ENCODE measurements at regions not wholly inside any gene's neighbourhood (a gene's known extent, or its start where the extent isn't known, plus 50 kb on each side); places are given as distances from the start of the nearest gene placed in this dataset.

GRCh38 chr5:155936520-155937406 is 390.2 kb upstream of the SGCD start:
- no peak for DNase-seq

- DNase-seq = no peak
Measured at GRCh38 chr5:155938051-155938450, 388.9 kb upstream of the SGCD start.

- no peak for DNase-seq
Measured at GRCh38 chr5:155941340-155941739, 385.6 kb upstream of the SGCD start.

- peak; percentile 1 for DNase-seq
Measured at GRCh38 chr5:155943516-155944407, 383.2 kb upstream of the SGCD start.

DNA sequence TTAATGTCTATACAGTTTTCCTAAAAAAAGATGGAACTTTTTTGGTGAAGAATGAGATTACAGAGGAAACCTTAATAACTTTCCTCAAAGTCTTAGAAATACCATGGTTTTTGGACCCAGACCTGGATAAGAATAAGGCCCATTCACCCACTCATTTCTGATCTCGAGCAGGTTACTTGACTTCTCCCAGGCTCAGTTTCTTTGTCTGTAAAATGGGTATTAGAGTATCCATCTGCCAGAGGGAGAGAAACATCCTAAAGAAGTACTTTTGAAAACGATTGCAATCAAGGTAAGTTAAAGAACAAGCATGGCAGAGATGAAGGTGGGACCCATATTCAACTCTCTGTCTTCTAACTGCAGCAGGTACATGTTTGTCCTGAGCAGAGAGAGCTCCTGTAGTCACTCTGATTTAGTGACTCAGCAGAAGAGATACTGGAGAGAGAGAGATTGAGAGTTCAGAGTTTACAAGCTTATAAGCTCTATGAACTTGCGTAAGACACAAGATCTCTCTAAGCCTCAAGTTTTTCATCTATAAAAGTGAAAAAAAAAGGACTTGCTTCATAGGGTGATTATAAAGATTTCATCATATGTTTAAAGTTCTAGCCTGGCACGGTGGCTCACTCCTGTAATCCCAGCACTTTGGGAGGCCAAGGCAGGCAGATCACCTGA is 379.4 kb upstream of the SGCD start:
- no peak for DNase-seq

DNA sequence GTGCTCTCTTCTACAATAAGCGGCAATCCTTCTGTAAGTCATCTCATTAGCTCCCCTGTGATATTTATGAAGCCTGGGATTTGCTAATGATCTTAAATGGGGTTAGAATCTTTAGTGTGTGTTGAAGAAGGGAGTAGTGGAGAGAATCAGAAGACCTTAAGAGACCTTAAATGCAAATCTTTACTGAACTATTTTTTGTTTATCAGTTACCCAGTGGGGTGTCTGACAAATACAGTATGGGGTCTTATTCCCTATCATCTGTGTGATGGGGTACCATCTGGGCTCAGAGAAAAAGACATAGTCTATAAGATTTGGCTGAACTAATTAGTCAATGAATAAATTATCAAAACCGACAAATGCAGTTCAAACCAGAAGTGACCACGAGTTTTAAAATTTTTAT is 378.4 kb upstream of the SGCD start:
- DNase-seq = no peak

GRCh38 chr5:155952486-155953089 is 374.4 kb upstream of the SGCD start:
- DNase-seq = no peak

DNA sequence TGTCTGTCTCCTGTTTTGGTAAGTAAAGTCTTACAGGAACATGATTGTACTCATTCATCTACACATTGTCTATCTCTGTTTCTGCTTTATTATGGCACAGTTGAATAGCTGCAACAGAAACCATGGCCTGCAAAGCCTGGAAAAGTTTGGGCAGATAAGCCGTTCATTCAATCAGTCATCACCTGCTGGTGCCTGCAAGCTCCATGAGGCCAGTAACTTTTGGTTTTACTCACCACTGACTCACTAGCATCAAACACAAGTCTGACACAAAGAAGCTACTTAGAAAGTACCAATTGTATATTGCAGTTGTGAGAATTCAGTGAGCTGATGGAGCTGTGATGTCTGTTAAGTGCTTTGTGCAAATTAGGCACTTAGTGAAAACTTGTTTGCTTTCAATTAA is 373.6 kb upstream of the SGCD start:
- no peak for DNase-seq

DNA sequence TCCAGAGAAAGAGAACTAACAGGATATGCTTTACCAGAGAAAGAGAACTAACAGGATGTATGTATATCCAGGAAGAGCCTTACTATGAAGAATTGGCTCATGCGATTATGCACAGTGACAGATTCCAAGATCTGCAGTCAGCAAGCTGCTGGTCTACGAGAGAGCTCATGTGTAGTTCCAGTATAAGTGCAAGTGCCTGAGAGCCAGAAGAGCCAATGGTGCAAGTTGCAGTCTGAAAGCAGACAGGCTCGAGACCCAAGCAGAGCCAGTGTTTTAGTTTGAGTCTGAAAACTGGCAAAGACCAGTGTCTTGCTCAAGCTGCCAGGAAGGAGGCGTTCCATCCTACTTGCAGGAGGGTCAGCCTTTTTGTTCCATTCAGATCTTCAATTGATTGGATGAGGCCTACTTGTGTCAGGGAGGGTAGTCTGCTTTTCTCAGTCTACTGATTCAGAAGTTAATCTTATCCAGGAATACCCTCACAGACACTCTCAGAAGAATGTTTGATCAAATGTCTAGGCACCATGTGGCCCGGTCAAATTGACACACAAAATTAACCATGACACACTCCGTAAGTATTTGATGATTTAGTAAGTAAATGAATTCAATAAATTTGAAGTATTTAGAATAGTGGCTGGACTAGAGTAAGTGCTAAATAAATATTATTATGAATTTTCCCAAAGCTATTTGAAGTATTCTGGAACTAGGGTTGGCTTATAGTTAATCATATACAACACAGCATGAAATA is 372.1 kb upstream of the SGCD start:
- DNase-seq = no peak

GRCh38 chr5:155957884-155958283 is 369.1 kb upstream of the SGCD start:
- no peak for DNase-seq

DNA sequence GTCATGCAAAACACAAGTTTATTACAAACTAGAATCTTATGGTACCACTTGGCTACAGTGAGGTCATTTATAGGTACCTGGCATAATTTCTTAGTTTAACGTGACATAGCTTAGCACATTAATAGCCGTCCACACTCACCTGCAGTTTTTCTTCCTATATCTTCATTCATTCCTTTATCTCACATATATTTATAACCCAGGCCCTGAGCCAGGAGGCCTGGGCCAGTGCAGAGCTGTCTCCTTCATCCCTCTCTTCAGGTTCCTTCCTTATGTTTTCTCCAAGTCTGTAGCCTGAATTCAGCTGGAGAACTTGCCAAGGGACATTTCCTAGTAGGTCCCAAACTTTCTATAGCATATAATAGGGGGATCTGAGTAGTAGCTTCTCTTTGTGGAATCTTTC is 367.9 kb upstream of the SGCD start:
- DNase-seq = no peak

DNA sequence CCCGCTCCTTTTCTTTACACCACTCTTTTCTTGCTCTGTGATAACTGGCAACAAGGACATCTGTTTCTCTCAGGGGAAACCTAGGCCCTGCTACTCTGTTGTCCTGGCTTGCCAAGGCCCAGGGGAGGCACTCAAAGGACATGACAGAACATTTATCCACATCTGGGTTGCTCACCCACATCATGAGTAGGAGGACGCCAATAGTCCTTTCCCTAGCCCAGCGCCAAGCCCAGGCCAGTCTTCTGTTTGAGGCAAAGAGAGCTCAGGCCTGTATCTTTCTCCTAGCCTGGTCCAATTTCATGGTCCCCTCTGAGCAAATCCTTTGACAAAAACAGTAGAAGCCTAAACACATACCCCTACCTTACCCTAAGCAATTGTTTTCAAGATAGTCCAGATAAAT is 366.8 kb upstream of the SGCD start:
- DNase-seq = no peak

DNA sequence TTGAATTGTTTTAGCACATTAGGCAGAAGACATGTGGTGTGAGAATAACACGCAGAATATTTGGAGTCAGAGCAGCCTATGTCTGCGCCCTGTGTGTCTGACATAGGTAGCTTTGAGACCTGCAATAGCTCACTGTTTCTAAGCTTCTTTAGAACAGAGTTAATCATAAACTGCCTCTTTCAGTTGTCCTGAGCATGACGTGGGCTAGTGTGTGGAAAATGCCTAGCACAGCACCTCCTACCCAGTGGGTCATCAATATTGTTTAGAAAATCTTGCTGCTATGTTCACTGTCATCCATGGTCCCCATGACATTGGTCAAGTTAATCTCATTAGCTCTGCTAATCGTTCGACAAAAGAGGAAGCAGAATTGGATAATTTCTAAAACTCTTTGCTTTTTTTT is 357.4 kb upstream of the SGCD start:
- DNase-seq = no peak

GRCh38 chr5:155974369-155974768 is 352.6 kb upstream of the SGCD start:
- DNase-seq = no peak

GRCh38 chr5:155978850-155979249 is 348.1 kb upstream of the SGCD start:
- DNase-seq = no peak

- DNase-seq = no peak
Measured at GRCh38 chr5:155982354-155982753, 344.6 kb upstream of the SGCD start.

DNA sequence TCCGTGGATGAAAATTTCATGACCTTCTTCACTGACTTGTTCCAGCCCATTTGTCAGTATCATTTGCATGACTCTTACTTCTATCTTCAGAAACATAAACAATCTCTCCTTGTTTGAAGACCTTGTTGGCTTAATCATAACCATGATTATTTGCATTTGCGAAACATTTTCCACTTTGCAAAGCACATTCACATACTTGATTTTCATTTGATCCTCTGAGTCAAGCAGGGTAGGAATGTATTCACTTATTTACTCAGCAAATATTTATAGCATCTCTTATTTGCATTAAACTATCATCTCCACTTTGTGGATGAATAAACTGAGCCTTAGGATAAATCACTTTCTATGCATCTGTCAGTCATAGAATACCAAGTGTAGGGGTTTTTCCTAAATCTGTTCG is 343.0 kb upstream of the SGCD start:
- no peak for DNase-seq

- DNase-seq = no peak
Measured at GRCh38 chr5:155987265-155987810, 339.6 kb upstream of the SGCD start.

DNA sequence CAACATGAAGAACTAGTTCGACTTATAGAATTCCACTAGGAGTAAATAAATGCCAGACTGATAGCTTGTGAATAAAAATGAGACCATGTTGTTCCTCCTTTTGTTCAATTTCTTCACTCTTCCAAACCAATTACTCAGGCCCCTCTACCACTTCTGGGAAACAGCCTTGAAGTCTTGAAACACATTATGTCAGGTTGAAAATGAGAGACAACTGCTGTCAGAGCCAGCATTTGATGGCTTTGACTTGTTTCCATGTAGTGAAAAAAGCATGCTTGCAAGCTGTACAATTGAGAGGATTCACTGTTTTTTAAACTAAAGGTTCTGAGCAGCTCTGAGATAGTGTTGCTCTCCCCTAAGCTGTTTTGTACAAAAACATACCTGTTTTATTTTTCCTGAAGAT is 337.1 kb upstream of the SGCD start:
- DNase-seq = no peak

GRCh38 chr5:155996123-155996522 is 330.8 kb upstream of the SGCD start:
- DNase-seq = no peak

- DNase-seq = no peak
Measured at GRCh38 chr5:155998257-155998656, 328.7 kb upstream of the SGCD start.

GRCh38 chr5:156000115-156000514 is 326.8 kb upstream of the SGCD start:
- no peak for DNase-seq
